Neural progenitor cell (in vitro differentiated cells): ENCODE measurements at regions not wholly inside any gene's neighbourhood (a gene's known extent, or its start where the extent isn't known, plus 50 kb on each side); places are given as distances from the start of the nearest gene placed in this dataset.

Experiments
- EZH2 ChIP-seq: fragments of 200-600 bp; sonication (generic); IDR thresholded peaks from 2 replicates; pipeline ENCODE4 v1.6.1; 2017; ENCODE audit warnings: antibody characterized with exemption, mild to moderate bottlenecking, moderate library complexity
- EZH2phosphoT487 ChIP-seq: fragments of 200-600 bp; sonication (generic); IDR thresholded peaks from 2 replicates; pipeline ENCODE4 v1.6.1; 2017; ENCODE audit warnings: antibody characterized with exemption
- TF ChIP-seq, protein P1 (sequence below): fragments of 200-600 bp; sonication (generic); IDR thresholded peaks from 2 replicates; pipeline ENCODE4 v1.5.1; 2017; ENCODE audit warnings: antibody characterized with exemption, mild to moderate bottlenecking

DNA sequence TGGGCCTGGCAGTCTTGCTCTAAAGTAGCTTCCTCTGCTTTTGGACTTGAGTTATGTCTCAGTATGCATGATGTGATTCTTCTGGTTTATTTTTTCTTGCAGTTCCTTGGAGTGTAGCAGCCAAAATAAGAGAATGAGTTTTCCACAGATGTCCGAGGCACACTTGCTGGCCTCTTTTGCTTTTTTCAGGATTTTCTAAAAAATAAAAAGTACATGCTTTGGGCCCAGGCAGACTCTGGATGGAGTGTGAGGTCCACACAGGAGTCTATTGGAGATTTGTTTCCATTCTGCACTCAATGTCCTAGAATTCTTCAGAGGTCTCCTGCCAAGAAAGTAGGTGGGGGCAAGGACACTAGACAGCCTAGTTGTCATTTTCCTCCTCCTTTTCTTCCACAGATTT, 477.6 kb downstream of the EPM2A start:
- no peak for TF ChIP-seq EZH2
- TF ChIP-seq, protein P1, sequence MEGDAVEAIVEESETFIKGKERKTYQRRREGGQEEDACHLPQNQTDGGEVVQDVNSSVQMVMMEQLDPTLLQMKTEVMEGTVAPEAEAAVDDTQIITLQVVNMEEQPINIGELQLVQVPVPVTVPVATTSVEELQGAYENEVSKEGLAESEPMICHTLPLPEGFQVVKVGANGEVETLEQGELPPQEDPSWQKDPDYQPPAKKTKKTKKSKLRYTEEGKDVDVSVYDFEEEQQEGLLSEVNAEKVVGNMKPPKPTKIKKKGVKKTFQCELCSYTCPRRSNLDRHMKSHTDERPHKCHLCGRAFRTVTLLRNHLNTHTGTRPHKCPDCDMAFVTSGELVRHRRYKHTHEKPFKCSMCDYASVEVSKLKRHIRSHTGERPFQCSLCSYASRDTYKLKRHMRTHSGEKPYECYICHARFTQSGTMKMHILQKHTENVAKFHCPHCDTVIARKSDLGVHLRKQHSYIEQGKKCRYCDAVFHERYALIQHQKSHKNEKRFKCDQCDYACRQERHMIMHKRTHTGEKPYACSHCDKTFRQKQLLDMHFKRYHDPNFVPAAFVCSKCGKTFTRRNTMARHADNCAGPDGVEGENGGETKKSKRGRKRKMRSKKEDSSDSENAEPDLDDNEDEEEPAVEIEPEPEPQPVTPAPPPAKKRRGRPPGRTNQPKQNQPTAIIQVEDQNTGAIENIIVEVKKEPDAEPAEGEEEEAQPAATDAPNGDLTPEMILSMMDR, result no peak
- no peak for TF ChIP-seq EZH2phosphoT487
